ENCODE measurements at regions not wholly inside any gene's neighbourhood (a gene's known extent, or its start where the extent isn't known, plus 50 kb on each side); places are given as distances from the start of the nearest gene placed in this dataset.

DNA sequence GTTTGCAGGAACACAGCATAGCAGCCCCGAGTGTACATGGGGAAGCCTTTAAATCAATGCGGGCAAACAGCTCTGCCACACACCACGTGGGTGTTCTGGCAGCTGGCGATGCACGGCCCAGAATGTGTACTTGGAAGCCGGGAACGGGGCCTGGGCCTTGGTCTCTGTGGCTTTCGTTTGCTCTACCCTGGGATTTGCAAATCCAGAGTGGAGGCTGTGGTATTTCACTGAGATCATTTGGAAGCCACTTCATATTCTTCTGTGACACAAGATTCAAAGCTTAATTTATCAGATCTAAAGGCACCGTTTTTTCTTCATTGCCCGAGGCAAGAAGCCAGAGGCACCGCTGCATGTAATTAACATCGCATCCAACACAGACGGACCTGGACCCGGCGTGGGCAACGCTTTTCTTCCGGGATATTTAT lies 246.3 kb upstream of the MYT1L start:
- intact Hi-C loops (cut with DNase I) = no loop called here
- H3K36me3 ChIP-seq = no peaks in the 10 kb centered on the region
- H3K9me3 ChIP-seq = no peaks in the 10 kb centered on the region
- no peak overlapping the region for H3K4me3 ChIP-seq
- H3K4me1 ChIP-seq = no peaks in the 10 kb centered on the region
- DNase-seq (ENCODE audit: low spot score in 2 of 2) = peak in 1 of 2 donors; percentile 53
- TF ChIP-seq, protein P1, sequence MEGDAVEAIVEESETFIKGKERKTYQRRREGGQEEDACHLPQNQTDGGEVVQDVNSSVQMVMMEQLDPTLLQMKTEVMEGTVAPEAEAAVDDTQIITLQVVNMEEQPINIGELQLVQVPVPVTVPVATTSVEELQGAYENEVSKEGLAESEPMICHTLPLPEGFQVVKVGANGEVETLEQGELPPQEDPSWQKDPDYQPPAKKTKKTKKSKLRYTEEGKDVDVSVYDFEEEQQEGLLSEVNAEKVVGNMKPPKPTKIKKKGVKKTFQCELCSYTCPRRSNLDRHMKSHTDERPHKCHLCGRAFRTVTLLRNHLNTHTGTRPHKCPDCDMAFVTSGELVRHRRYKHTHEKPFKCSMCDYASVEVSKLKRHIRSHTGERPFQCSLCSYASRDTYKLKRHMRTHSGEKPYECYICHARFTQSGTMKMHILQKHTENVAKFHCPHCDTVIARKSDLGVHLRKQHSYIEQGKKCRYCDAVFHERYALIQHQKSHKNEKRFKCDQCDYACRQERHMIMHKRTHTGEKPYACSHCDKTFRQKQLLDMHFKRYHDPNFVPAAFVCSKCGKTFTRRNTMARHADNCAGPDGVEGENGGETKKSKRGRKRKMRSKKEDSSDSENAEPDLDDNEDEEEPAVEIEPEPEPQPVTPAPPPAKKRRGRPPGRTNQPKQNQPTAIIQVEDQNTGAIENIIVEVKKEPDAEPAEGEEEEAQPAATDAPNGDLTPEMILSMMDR (IDR thresholded peaks at IDR 0.05) = no peak
- H3K27ac ChIP-seq = no peak overlapping the region
- no peaks in the 10 kb centered on the region for H3K27me3 ChIP-seq

DNA sequence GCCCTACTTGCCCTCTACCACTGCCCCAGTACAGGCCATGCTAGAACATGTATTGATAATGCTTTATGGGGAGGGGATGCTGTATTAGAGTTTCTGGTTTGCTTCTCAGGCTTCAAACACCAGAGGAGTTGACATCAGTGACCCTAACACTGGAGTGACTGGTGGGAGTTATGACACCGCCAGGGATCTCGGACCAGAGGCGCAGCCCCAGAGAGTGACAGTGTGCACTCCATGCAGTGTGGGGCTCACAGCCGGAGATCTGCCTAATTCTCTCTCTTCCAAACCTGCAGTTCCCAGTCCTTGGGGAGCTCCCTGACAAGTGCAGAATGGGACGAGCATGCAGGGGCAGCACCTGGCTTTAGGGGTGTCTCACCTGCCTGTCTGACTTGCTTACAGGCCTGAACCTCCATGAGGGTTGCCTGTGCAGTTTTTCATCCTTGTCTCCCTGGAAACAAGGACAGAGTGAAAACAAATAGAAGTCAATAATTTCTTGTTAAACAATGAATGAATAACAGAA lies 244.9 kb upstream of the MYT1L start:
- no peaks in the 10 kb centered on the region for H3K9me3 ChIP-seq
- DNase-seq (ENCODE audit: low spot score in 2 of 2) = peak in 1 of 2 donors; percentile 50
- TF ChIP-seq, protein P1 (IDR thresholded peaks at IDR 0.05) = no peak

DNA sequence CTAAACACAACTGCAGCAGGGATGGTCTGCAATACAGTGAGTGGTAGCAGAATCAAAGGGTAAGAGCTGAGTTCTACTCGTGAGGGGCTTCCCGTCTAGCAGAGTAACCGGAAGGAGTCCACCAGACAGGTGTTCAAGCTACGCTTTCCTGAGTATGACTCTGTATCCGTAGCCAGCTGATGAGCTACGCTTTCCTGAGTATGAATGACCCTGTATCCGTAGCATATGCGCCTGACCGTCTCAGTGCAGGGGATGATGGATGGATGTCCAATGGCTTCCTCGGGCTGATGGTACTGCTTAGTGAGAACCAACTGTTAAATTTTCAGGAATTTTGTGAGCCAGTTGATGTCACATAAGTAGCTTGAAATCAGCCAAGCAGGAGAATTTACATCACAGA lies 244.1 kb upstream of the MYT1L start:
- Histone ChIP-seq H3K36me3 (no peaks in the 10 kb centered on the region), H3K4me1 (no peaks in the 10 kb centered on the region), H3K27me3 (no peaks in the 10 kb centered on the region), H3K9me3 (no peaks in the 10 kb centered on the region), H3K27ac (no peak overlapping the region), H3K4me3 (no peak overlapping the region)
- no peak for DNase-seq (ENCODE audit: low spot score in 2 of 2)
- TF ChIP-seq, protein P1 (IDR thresholded peaks at IDR 0.05) = no peak
- intact Hi-C loops (cut with DNase I) = no loop called here

More for the DNA sequence above, 244.9 kb upstream of the MYT1L start:
- Histone ChIP-seq H3K36me3 (no peaks in the 10 kb centered on the region), H3K4me3 (no peak overlapping the region), H3K4me1 (no peaks in the 10 kb centered on the region), H3K27ac (no peak overlapping the region), H3K27me3 (no peaks in the 10 kb centered on the region)
- intact Hi-C loops (cut with DNase I) = no loop called here

DNA sequence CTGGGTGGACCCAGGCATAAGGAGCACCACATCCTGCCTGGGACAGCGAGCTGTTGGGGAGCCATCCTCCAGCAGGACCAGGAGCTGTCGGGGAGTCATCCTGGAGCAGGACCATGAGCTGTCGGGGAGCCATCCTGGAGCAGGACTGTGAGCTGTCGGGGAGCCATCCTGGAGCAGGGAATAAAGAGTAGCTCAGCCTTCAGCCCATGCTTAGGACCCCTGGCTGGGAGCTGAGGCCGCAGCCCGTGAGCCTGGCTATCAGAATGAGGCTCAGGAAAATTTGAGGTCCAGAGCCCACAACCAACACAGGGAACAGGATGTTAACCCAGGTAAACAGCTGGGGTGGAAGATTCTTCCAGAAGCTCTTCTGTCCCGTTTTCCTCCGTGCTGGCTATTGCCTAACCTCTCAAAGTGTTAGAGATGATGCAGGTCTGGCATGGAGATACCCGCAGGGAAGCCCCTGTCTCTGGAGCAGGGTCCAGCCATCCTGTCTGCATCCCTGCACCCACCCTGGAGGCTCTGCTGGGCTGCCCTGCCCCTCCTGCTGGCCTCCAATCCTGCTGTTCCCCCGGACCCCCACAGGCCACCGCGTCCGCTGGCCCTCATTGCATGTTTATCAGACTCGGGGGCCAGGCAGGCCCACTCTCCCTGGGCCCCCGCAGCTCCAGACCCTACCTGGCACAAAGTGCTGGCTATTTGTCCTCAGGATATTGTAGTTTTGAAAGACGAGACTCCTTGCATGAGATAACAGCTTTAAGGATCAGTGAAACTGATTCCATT lies 243.5 kb upstream of the MYT1L start:
- H3K9me3 ChIP-seq = no peaks in the 10 kb centered on the region
- TF ChIP-seq, protein P1 (IDR thresholded peaks at IDR 0.05) = no peak
- no peaks in the 10 kb centered on the region for H3K4me1 ChIP-seq
- no peak overlapping the region for H3K4me3 ChIP-seq
- intact Hi-C loops (cut with DNase I) = no loop called here
- no peaks in the 10 kb centered on the region for H3K36me3 ChIP-seq
- H3K27ac ChIP-seq = no peak overlapping the region
- DNase-seq (ENCODE audit: low spot score in 2 of 2) = peak in 1 of 2 donors; percentile 55
- no peaks in the 10 kb centered on the region for H3K27me3 ChIP-seq

DNA sequence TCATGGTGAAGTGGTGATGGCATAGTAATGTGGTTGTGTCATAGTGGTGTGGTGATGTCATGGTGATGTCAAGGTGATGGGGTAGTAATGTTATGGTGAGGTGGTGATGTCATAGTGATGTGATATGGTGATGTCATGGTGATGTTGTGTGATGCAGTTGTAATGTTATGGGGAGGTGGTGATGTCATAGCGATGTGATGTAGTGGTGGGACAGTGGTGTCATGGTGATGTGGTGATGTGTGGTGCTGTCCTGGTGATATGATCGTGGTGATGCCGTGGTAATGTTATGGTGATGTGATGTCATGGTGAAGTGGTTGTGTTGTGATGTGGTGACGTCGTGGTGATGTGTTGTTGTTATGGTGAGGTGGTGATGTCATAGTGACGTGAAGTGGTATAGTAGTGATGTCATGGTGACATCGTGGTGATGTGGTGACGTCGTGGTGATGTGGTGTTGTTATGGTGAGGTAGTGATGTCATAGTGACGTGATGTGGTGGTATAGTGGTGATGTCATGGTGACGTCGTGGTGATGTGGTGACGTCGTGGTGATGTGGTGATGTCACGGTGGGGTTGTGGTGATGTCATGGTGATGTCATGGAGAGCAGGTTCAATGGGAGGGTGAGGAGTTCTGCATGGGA lies 242.7 kb upstream of the MYT1L start:
- intact Hi-C loops (cut with DNase I) = no loop called here
- TF ChIP-seq, protein P1 (IDR thresholded peaks at IDR 0.05) = no peak
- no peak overlapping the region for H3K4me3 ChIP-seq
- H3K27ac ChIP-seq = no peak overlapping the region
- H3K27me3 ChIP-seq = no peaks in the 10 kb centered on the region
- no peaks in the 10 kb centered on the region for H3K9me3 ChIP-seq
- no peaks in the 10 kb centered on the region for H3K4me1 ChIP-seq
- no peaks in the 10 kb centered on the region for H3K36me3 ChIP-seq
- DNase-seq (ENCODE audit: low spot score in 2 of 2) = peak in 1 of 2 donors; percentile 45
